ENCODE measurements at regions not wholly inside any gene's neighbourhood (a gene's known extent, or its start where the extent isn't known, plus 50 kb on each side); places are given as distances from the start of the nearest gene placed in this dataset.

GRCh38 chr6:165963750-165964149 lies 203.9 kb downstream of the TBXT start:
- Mint-ChIP-seq H3K9me3 (no peaks in the 10 kb centered on the region), H3K27ac (no peak overlapping the region), H3K4me1 (no peaks in the 10 kb centered on the region), H3K36me3 (ENCODE audit: low read depth) (no peaks in the 10 kb centered on the region), H3K27me3 (no peaks in the 10 kb centered on the region), H3K4me3 (no peak overlapping the region)
- no peak for DNase-seq
- ChIA-PET POLR2A (no interaction called here), CTCF (no interaction called here)

GRCh38 chr6:165962366-165962765 lies 205.3 kb downstream of the TBXT start:
- no peak overlapping the region for H3K27ac Mint-ChIP-seq
- no peaks in the 10 kb centered on the region for H3K36me3 Mint-ChIP-seq (ENCODE audit: low read depth)
- DNase-seq, result no peak
- ChIA-PET POLR2A (no interaction called here), CTCF (no interaction called here)
- H3K4me3 Mint-ChIP-seq, result no peak overlapping the region
- H3K9me3 Mint-ChIP-seq, result no peaks in the 10 kb centered on the region
- H3K27me3 Mint-ChIP-seq, result no peaks in the 10 kb centered on the region
- no peaks in the 10 kb centered on the region for H3K4me1 Mint-ChIP-seq

- ChIA-PET POLR2A (no interaction called here), CTCF (no interaction called here)
- no peaks in the 10 kb centered on the region for H3K27me3 Mint-ChIP-seq
- DNase-seq, result no peak
- no peaks in the 10 kb centered on the region for H3K4me1 Mint-ChIP-seq
- H3K36me3 Mint-ChIP-seq (ENCODE audit: low read depth), result no peaks in the 10 kb centered on the region
- H3K27ac Mint-ChIP-seq, result no peak overlapping the region
- H3K9me3 Mint-ChIP-seq, result no peaks in the 10 kb centered on the region
- H3K4me3 Mint-ChIP-seq, result no peak overlapping the region
Measured at GRCh38 chr6:165961233-165961632, 206.4 kb downstream of the TBXT start.

GRCh38 chr6:165960695-165961094 lies 207.0 kb downstream of the TBXT start:
- Mint-ChIP-seq H3K27ac (no peak overlapping the region), H3K4me3 (no peak overlapping the region), H3K27me3 (no peaks in the 10 kb centered on the region), H3K36me3 (ENCODE audit: low read depth) (no peaks in the 10 kb centered on the region), H3K4me1 (no peaks in the 10 kb centered on the region), H3K9me3 (no peaks in the 10 kb centered on the region)
- POLR2A ChIA-PET, result no interaction called here
- DNase-seq, result no peak
- CTCF ChIA-PET, result no interaction called here

GRCh38 chr6:165959627-165960026 lies 208.0 kb downstream of the TBXT start:
- POLR2A ChIA-PET, result no interaction called here
- no peaks in the 10 kb centered on the region for H3K36me3 Mint-ChIP-seq (ENCODE audit: low read depth)
- H3K27ac Mint-ChIP-seq, result no peak overlapping the region

GRCh38 chr6:165956874-165957273 lies 210.8 kb downstream of the TBXT start:
- Mint-ChIP-seq H3K36me3 (ENCODE audit: low read depth) (no peaks in the 10 kb centered on the region), H3K27ac (no peak overlapping the region), H3K4me3 (no peak overlapping the region), H3K27me3 (no peaks in the 10 kb centered on the region), H3K9me3 (no peaks in the 10 kb centered on the region), H3K4me1 (no peaks in the 10 kb centered on the region)
- no peak for DNase-seq
- ChIA-PET POLR2A (no interaction called here), CTCF (no interaction called here)

More at GRCh38 chr6:165959627-165960026, 208.0 kb downstream of the TBXT start:
- Mint-ChIP-seq H3K9me3 (no peaks in the 10 kb centered on the region), H3K4me3 (no peak overlapping the region), H3K4me1 (no peaks in the 10 kb centered on the region), H3K27me3 (no peaks in the 10 kb centered on the region)
- DNase-seq, result no peak
- CTCF ChIA-PET, result no interaction called here

- Mint-ChIP-seq H3K4me1 (no peaks in the 10 kb centered on the region), H3K9me3 (no peaks in the 10 kb centered on the region), H3K27ac (no peak overlapping the region), H3K36me3 (ENCODE audit: low read depth) (no peaks in the 10 kb centered on the region), H3K27me3 (no peaks in the 10 kb centered on the region), H3K4me3 (no peak overlapping the region)
- DNase-seq, result no peak
- CTCF ChIA-PET, result no interaction called here
- POLR2A ChIA-PET, result no interaction called here
Measured at GRCh38 chr6:165952514-165952913, 215.1 kb downstream of the TBXT start.

- no peak overlapping the region for H3K4me3 Mint-ChIP-seq
- no peaks in the 10 kb centered on the region for H3K4me1 Mint-ChIP-seq
- no peaks in the 10 kb centered on the region for H3K36me3 Mint-ChIP-seq (ENCODE audit: low read depth)
- no peak for DNase-seq
- H3K27ac Mint-ChIP-seq, result no peak overlapping the region
- ChIA-PET CTCF (no interaction called here), POLR2A (no interaction called here)
- no peaks in the 10 kb centered on the region for H3K27me3 Mint-ChIP-seq
- no peaks in the 10 kb centered on the region for H3K9me3 Mint-ChIP-seq
Measured at GRCh38 chr6:165950316-165950715, 217.3 kb downstream of the TBXT start.

- POLR2A ChIA-PET, result no interaction called here
- Mint-ChIP-seq H3K27me3 (no peaks in the 10 kb centered on the region), H3K4me1 (no peaks in the 10 kb centered on the region), H3K36me3 (ENCODE audit: low read depth) (no peaks in the 10 kb centered on the region), H3K4me3 (no peak overlapping the region), H3K27ac (no peak overlapping the region), H3K9me3 (no peaks in the 10 kb centered on the region)
- CTCF ChIA-PET, result interaction anchor here (0.6 kb wide), 1 partner anchor 1037 kb away, joined by 3 read pairs; no protein-coding TSS in a partner anchor
- no peak for DNase-seq
Measured at GRCh38 chr6:165949324-165949723, 218.3 kb downstream of the TBXT start.

- Mint-ChIP-seq H3K4me1 (no peaks in the 10 kb centered on the region), H3K9me3 (no peaks in the 10 kb centered on the region), H3K4me3 (no peak overlapping the region), H3K27me3 (no peaks in the 10 kb centered on the region), H3K36me3 (ENCODE audit: low read depth) (no peaks in the 10 kb centered on the region), H3K27ac (no peak overlapping the region)
- CTCF ChIA-PET, result no interaction called here
- POLR2A ChIA-PET, result no interaction called here
- no peak for DNase-seq
Measured at GRCh38 chr6:165944002-165944466, 223.6 kb downstream of the TBXT start.

GRCh38 chr6:165941786-165942185 lies 225.9 kb downstream of the TBXT start:
- H3K36me3 Mint-ChIP-seq (ENCODE audit: low read depth), result no peaks in the 10 kb centered on the region
- no peak for DNase-seq
- H3K4me3 Mint-ChIP-seq, result no peak overlapping the region
- no peaks in the 10 kb centered on the region for H3K27me3 Mint-ChIP-seq
- ChIA-PET POLR2A (no interaction called here), CTCF (no interaction called here)
- no peak overlapping the region for H3K27ac Mint-ChIP-seq
- no peaks in the 10 kb centered on the region for H3K4me1 Mint-ChIP-seq
- H3K9me3 Mint-ChIP-seq, result no peaks in the 10 kb centered on the region

GRCh38 chr6:165941249-165941775 lies 226.3 kb downstream of the TBXT start:
- CTCF ChIA-PET, result no interaction called here

GRCh38 chr6:165940366-165940765 lies 227.3 kb downstream of the TBXT start:
- ChIA-PET POLR2A (no interaction called here), CTCF (no interaction called here)
- Mint-ChIP-seq H3K36me3 (ENCODE audit: low read depth) (no peaks in the 10 kb centered on the region), H3K9me3 (no peaks in the 10 kb centered on the region), H3K27ac (no peak overlapping the region), H3K27me3 (peaks cover 4% of the 10 kb centered on the region), H3K4me1 (no peaks in the 10 kb centered on the region), H3K4me3 (no peak overlapping the region)
- DNase-seq, result no peak

More at GRCh38 chr6:165941249-165941775, 226.3 kb downstream of the TBXT start:
- H3K27ac Mint-ChIP-seq, result no peak overlapping the region
- POLR2A ChIA-PET, result no interaction called here
- no peak overlapping the region for H3K4me3 Mint-ChIP-seq
- H3K27me3 Mint-ChIP-seq, result peaks cover under 1% of the 10 kb centered on the region
- H3K9me3 Mint-ChIP-seq, result no peaks in the 10 kb centered on the region
- DNase-seq, result no peak
- H3K36me3 Mint-ChIP-seq (ENCODE audit: low read depth), result no peaks in the 10 kb centered on the region
- no peaks in the 10 kb centered on the region for H3K4me1 Mint-ChIP-seq

GRCh38 chr6:165939601-165940290 lies 227.9 kb downstream of the TBXT start:
- ChIA-PET POLR2A (no interaction called here), CTCF (no interaction called here)
- H3K27ac Mint-ChIP-seq, result no peak overlapping the region
- peaks cover 4% of the 10 kb centered on the region for H3K27me3 Mint-ChIP-seq
- no peaks in the 10 kb centered on the region for H3K36me3 Mint-ChIP-seq (ENCODE audit: low read depth)
- H3K9me3 Mint-ChIP-seq, result no peaks in the 10 kb centered on the region
- H3K4me1 Mint-ChIP-seq, result no peaks in the 10 kb centered on the region
- DNase-seq, result no peak
- no peak overlapping the region for H3K4me3 Mint-ChIP-seq

Measured in activated CD4-positive, alpha-beta T cell treated with anti-CD3 and anti-CD28 coated beads, Interleukin-2, amount 10 ng/mL, durations not matched to agents 7 days and 5 days (primary cell).